A673 (cell line): ENCODE measurements at regions not wholly inside any gene's neighbourhood (a gene's known extent, or its start where the extent isn't known, plus 50 kb on each side); places are given as distances from the start of the nearest gene placed in this dataset.
A peak's percentile ranks its signal among the peaks of the same experiment; 100 is the strongest.

Experiments
- BruUV-seq: library from RNA; stranded (reverse); fragments of 400-500 nt; replicated peaks from 2 replicates; lab custom pipeline; 2021; lab: Mats Ljungman, UMichigan
- CTCF ChIA-PET: fragments of 300-600 bp; sonication (Branson Sonifier 250); formaldehyde crosslinking; loops from one replicate; lab custom pipeline; 2022; ENCODE audit warnings: antibody characterized with exemption; lab: Charles Lee
- POLR2A ChIA-PET: fragments of 300-600 bp; sonication (Branson Sonifier 250); formaldehyde crosslinking; loops from one replicate; lab custom pipeline; 2022; ENCODE audit warnings: antibody characterized with exemption; ENCODE audit not compliant: low non-redundant PET; lab: Charles Lee
- DNase-seq: peaks from one replicate; pipeline ENCODE4 v3.0.0-alpha.2; 2015; ENCODE audit warnings: low spot score
- H3K27ac ChIP-seq: fragments of 200-600 bp; sonication (generic); 2 replicates; pipeline ENCODE4 v1.5.1; 2016; ENCODE audit warnings: mixed run types, low read depth, mild to moderate bottlenecking, mixed read lengths, antibody characterized with exemption, low read length; ENCODE audit not compliant: poor library complexity, severe bottlenecking
- H3K27me3 ChIP-seq: fragments of 200-600 bp; sonication (generic); replicated peaks from 2 replicates; pipeline ENCODE4 v1.6.1; 2017; ENCODE audit warnings: mixed run types, low read depth, mild to moderate bottlenecking, mixed read lengths, antibody characterized with exemption, low read length; ENCODE audit not compliant: insufficient read depth, poor library complexity
- H3K36me3 ChIP-seq: fragments of 200-600 bp; sonication (generic); 2 replicates; pipeline ENCODE4 v1.6.1; 2016; ENCODE audit warnings: mixed run types, mild to moderate bottlenecking, mixed read lengths, antibody characterized with exemption, low read length; ENCODE audit not compliant: insufficient read depth, poor library complexity, severe bottlenecking
- H3K4me1 ChIP-seq: fragments of 200-600 bp; sonication (generic); 2 replicates; pipeline ENCODE4 v1.6.1; 2017; ENCODE audit warnings: mixed run types, mild to moderate bottlenecking, mixed read lengths, antibody characterized with exemption, low read length; ENCODE audit not compliant: insufficient read depth, poor library complexity, severe bottlenecking
- H3K4me3 ChIP-seq: fragments of 200-600 bp; sonication (generic); 2 replicates; pipeline ENCODE4 v1.5.1; 2016; ENCODE audit warnings: low read depth, mixed run types, mild to moderate bottlenecking, mixed read lengths, low read length; ENCODE audit not compliant: poor library complexity, severe bottlenecking
- H3K9me3 ChIP-seq: fragments of 200-600 bp; sonication (generic); 2 replicates; pipeline ENCODE4 v1.6.1; 2016; ENCODE audit warnings: mixed run types, low read depth, mild to moderate bottlenecking, mixed read lengths, antibody characterized with exemption, low read length; ENCODE audit not compliant: poor library complexity, severe bottlenecking
- CTCF ChIP-seq: fragments of 300-800, 200-600 bp; sonication (generic); conservative IDR thresholded peaks from 2 replicates; pipeline ENCODE4 v1.5.1; 2017; ENCODE audit warnings: low read depth, mild to moderate bottlenecking, antibody characterized with exemption, low read length, moderate library complexity, mixed read lengths
- EZH2 ChIP-seq: fragments of 200-600 bp; sonication (generic); IDR thresholded peaks from 2 replicates; pipeline ENCODE4 v1.6.1; 2017; ENCODE audit warnings: borderline replicate concordance, low read depth, mild to moderate bottlenecking, mixed read lengths, antibody characterized with exemption, low read length; ENCODE audit not compliant: poor library complexity, severe bottlenecking
- intact Hi-C: fragments of 100-400 bp; cut with micrococcal nuclease; formaldehyde crosslinking; loops from one replicate; pipeline ENCODE4 v1.10.0; 2022; ENCODE audit not compliant: unreplicated experiment

- no peaks in the 10 kb centered on the region for H3K27me3 ChIP-seq
- no peak for DNase-seq
- no peaks in the 10 kb centered on the region for H3K36me3 ChIP-seq
- intact Hi-C loops: no loop called here
- H3K9me3 ChIP-seq: no peaks in the 10 kb centered on the region
- CTCF ChIA-PET: no interaction called here
- no TSS peak for BruUV-seq
- POLR2A ChIA-PET: interaction anchor here (0.7 kb wide), 1 partner anchor 1322 kb away, joined by 3 read pairs; no protein-coding TSS in a partner anchor
- TF ChIP-seq CTCF (no peak), EZH2 (no peak)
- H3K4me3 ChIP-seq: no peak overlapping the region
- H3K27ac ChIP-seq: no peak overlapping the region
- H3K4me1 ChIP-seq: peaks cover 8% of the 10 kb centered on the region
These were observed 218.5 kb upstream of the SOX11 start for GRCh38 chr2:5473635-5474034.

- no peaks in the 10 kb centered on the region for H3K9me3 ChIP-seq
- TF ChIP-seq CTCF: no peak
- no peak for TF ChIP-seq EZH2
- H3K27me3 ChIP-seq: no peaks in the 10 kb centered on the region
- H3K4me3 ChIP-seq: no peak overlapping the region
- no TSS peak for BruUV-seq
- intact Hi-C loops: no loop called here
- no peak for DNase-seq
- ChIA-PET POLR2A (no interaction called here), CTCF (no interaction called here)
- peaks cover 16% of the 10 kb centered on the region for H3K4me1 ChIP-seq
- no peak overlapping the region for H3K27ac ChIP-seq
- H3K36me3 ChIP-seq: no peaks in the 10 kb centered on the region
These were observed 217.5 kb upstream of the SOX11 start for GRCh38 chr2:5474716-5475115.

- ChIA-PET CTCF (no interaction called here), POLR2A (no interaction called here)
- H3K9me3 ChIP-seq: no peaks in the 10 kb centered on the region
- peaks cover 24% of the 10 kb centered on the region for H3K4me1 ChIP-seq
- no TSS peak for BruUV-seq
- intact Hi-C loops: no loop called here
- DNase-seq: peak; percentile 47
- no peak for TF ChIP-seq EZH2
- no peak for TF ChIP-seq CTCF
- no peaks in the 10 kb centered on the region for H3K36me3 ChIP-seq
- H3K4me3 ChIP-seq: peak overlapping the region; percentile 7
- peak overlapping the region; percentile 22 for H3K27ac ChIP-seq
- no peaks in the 10 kb centered on the region for H3K27me3 ChIP-seq
These were observed 212.8 kb upstream of the SOX11 start for GRCh38 chr2:5479265-5479928.
